Inferior parietal cortex (tissue), 1 donor: ENCODE measurements at regions not wholly inside any gene's neighbourhood (a gene's known extent, or its start where the extent isn't known, plus 50 kb on each side); places are given as distances from the start of the nearest gene placed in this dataset.

ENCODE experiments used
- DNase-seq: peaks from one replicate; pipeline ENCODE4 v3.0.0-alpha.2; 2016; ENCODE audit errors: extremely low spot score

DNA sequence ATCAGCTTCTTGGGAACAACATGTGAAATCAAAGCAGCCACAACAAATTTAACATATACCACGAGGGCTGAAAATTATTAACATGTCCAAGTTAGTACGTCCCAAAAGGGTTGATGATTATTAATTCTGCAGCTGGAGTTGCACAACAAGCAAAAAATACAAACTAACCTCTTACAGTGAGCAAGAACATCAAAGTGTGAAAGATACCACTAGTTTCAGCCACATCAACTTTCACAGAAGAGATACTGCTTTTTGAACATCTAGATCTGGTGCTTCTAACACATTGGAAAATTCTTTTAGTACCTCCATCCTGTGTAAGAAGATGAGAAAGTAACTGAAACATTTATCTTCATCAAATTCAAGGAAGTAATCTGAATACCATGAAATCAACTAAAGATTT lies 334.1 kb downstream of the PCDH7 start:
- no peak for DNase-seq

- DNase-seq = no peak
Observed at GRCh38 chr4:31058656-31059055, 338.5 kb downstream of the PCDH7 start.

DNA sequence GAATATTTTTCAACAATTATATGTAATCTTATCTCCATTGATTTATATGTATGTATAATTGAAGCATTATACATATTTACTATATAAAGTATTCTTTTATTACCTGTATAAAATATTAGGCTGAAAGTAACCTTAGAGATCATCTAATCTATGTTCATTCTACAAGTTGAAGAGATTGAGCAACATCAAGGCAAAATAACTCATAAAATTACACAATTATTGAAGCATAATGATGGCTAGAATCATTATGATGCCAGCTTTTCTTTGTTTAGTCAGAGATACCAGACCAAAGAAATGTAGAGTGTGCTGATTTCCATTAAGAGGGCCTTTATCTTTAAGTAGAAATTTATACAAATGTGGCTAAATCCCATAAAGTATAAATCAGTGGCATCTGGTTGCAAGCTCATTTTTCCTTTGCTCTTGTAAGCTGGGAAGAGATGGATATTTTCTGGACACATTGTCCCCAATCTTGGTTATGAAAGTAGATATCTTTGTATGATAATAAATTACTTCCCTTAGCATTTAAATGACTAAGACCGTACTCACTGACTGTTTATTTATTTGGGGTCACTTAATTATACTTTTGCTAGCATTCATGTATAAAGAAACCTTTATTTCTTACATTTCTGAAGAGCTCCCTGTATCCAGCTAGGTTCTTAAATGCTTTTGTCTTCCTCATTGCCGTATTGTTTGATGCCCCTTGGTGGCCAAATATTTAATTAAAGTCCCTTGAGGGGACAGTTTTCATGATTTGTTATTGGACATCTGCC lies 339.8 kb downstream of the PCDH7 start:
- DNase-seq = no peak

DNA sequence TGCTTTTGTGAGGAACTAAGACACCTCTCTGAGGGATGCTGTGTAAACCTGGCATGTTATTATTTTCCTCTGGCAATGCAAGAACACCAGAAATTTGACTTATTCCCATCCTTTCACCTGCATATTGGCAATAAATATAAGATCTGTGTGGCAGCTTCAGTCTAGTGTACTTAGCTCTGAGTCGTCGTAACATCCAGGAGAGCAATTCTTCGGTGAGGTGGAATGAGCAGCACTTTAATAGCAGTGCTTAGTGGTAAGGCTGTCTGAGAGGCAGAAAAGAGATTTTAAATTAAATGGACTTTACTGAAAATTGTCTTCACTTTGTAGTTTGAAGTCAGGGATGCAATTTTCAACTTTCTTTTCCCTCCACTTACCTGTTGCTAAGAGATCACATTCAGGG lies 344.9 kb downstream of the PCDH7 start:
- no peak for DNase-seq

GRCh38 chr4:31068257-31069075 lies 348.3 kb downstream of the PCDH7 start:
- no peak for DNase-seq

- DNase-seq = no peak
Observed at GRCh38 chr4:31069151-31069550, 349.0 kb downstream of the PCDH7 start.

GRCh38 chr4:31071508-31072486 lies 351.6 kb downstream of the PCDH7 start:
- no peak for DNase-seq

- DNase-seq = no peak
Observed at GRCh38 chr4:31075969-31076368, 355.8 kb downstream of the PCDH7 start.

DNA sequence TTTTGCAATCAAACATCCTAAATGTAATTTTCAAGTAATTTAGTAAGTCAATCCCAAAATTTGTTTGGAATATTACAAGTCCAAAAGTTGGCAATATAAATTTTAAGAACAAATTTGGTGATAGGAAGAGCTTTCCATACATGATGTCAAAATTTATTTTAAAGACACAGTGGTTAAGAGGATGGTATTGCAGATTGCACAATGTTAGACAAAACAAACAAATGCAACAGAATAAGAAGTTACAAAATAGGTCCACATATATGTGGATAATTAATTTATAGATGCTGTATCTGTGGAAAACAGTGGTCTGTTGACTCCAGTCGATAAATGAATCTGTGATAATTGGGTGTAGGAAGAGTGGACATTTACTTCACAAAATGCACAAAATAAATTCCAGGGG lies 358.5 kb downstream of the PCDH7 start:
- DNase-seq = no peak

DNA sequence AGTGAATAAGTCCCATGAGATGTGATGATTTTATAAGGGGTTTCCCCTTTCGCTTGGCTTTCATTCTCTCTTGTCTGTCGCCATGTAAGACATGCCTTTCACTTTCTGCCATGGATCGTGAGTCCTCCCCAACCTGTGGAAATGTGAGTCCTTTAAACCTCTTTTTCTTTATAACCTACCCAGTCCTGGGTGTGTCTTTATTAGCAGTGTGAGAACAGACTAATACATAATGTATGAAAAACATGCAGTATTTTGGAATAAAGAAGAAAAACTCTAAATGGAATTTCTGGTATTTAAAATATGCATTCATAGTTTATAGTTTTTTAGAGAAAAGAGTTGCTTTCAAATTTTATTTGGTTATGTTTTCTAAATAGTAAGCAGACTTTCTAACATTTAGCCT lies 360.7 kb downstream of the PCDH7 start:
- DNase-seq = no peak

GRCh38 chr4:31081366-31081765 lies 361.2 kb downstream of the PCDH7 start:
- no peak for DNase-seq

- DNase-seq = no peak
Observed at GRCh38 chr4:31083456-31083855, 363.3 kb downstream of the PCDH7 start.

GRCh38 chr4:31084806-31085416 lies 364.7 kb downstream of the PCDH7 start:
- DNase-seq = no peak

DNA sequence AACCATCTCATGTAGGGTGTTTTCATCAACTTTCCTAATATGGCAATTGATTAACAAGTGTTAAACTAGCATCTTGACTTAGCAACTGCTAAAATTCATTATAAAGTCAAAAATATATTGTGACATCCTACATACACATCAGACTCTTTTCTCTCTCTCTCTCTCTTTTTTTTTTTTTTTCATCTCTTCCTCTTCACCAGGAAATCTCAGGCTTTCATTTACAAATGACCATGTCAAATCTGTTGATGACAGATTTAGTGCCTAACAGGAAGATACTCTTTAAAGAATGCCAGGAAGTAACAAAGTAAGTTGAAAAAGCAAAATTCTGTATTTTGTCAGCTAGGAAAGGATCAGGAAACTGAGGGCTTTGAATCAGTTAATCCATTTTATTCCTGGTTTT lies 365.5 kb downstream of the PCDH7 start:
- DNase-seq = no peak

DNA sequence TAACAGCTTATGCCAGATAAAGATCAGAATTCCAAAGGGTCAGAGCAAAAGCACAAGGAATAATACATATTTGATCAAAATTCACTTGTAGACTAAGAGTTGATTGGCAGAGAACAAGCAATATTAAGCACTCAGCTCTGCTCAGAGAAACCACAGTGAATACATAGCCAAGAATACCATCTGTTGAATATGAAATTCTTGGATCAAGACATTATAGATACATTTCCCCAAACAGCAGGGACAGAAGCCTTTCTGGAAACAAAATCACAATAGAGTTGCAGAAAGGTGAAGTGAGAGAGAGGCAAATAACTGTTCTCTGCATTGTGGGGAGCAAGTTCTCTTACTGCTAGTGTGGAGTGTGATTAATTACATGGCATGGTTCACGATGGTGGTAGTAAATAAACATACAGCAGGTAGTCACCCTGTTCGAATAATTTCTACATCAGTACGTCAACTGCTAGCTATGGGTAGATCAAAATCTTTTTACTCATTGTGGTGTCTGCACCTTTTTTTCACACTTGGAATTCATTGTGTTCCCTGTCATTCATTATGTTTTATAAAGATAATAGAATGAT lies 366.7 kb downstream of the PCDH7 start:
- DNase-seq = no peak

DNA sequence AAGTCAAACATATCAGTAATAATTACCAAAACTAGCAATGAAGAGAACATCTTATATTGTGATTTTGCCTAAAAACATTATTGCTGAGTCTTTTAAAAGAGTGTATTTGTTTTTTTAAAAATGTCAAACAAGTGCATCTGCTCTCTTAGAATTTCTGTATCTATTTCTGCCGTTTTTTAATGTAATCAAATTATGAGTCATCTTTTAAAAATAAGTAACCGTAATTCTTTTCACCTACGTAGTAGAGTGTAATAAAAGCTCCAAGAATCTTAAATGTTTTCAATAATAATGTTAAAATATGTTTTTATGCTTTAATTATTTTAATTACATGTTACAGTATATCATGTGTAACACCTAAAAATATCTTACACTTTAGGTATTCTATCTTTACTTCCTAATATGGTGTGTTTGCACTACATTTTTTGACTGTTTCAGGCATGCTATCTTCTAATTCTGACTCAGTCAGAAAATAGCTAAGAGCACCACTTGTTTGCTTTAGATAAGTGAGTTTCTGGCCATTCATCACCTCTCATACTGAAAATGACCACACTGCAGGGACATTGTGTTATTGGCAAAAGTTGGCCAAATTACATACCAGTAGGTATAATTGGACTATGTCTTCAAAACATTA lies 368.5 kb downstream of the PCDH7 start:
- DNase-seq = no peak

GRCh38 chr4:31089815-31090214 lies 369.6 kb downstream of the PCDH7 start:
- no peak for DNase-seq

DNA sequence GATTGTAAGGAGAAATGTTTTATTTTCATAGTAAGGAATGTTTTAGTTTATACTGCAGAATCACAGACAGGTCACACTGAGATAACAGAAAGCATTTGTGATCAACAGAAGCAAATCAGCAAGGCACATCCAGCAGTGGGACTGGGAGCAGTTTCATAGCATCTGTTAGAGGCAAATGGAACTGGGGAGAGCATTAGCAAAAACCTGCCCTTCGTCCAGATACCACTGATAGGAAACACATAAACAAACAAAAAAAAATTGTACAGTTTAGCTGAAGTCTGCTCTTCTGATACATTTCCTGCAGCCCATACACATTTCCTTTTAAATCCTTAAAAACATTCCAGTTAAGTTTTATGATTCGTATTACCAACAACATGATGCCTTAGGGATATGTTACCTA lies 374.3 kb downstream of the PCDH7 start:
- DNase-seq = no peak

DNA sequence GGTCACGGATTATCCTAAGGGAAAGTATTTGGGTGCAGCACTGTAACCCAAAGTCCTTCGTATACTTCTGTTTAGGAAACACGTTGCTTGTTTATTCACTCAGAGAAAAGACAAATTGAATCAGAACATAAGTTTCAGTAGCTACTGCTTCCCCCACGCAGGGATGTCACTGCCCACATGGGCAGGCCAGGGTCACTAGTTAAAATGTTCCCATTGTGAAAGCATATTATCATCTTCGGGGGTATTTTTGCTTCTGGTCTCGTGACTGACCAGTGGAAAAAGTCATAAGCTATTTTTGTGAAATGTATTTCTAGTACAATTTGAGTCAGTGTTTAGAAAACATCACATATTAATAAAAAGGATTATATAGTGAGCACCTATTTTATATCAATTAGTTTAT lies 377.8 kb downstream of the PCDH7 start:
- no peak for DNase-seq

- no peak for DNase-seq
Observed at GRCh38 chr4:31100536-31100935, 380.4 kb downstream of the PCDH7 start.

DNA sequence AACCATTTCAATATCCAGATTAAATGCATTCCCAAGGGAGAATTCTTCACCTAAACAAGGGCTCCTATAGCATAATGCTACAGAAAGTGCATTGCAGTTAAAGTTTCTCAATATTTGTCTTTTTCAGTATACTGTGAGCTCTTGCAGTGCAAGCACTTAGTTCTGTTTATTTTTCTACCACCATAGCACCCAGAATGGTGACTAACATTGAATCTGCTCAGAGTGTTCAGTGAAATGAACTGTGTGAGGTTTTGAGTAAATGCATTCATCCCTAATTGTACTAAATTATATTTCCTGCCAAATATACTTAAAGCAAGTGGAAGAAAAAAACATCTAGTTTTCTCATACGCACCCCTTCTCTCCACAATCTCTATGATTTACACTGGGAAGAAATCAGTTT lies 383.9 kb downstream of the PCDH7 start:
- DNase-seq = no peak
